NCI-H748 (cell line): ENCODE measurements at regions not wholly inside any gene's neighbourhood (a gene's known extent, or its start where the extent isn't known, plus 50 kb on each side); places are given as distances from the start of the nearest gene placed in this dataset.

Experiments used
- DNase-seq: peaks from one replicate; lab custom pipeline; 2025; ENCODE audit not compliant: unreplicated experiment; lab: John Stamatoyannopoulos, UW

DNA sequence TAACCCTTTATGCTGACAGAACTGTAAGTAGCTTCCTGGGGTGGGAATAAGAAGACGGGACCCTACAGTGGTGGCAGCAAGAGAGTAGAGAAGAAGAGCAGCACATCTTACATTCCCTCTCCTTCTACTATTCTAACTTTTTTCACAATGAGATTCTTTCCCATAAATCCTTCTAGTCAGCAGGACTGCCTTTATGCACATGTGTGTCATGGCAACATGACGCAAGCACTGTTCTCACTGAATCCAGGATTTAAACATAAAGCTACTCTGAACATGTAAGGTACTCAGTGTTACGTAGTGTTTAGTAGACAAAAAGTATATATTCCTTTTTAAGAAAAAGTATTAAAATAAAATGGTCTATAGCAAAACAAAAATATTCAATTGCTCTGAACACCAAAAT is 309.7 kb upstream of the LYPLAL1 start:
- no peak for DNase-seq

DNA sequence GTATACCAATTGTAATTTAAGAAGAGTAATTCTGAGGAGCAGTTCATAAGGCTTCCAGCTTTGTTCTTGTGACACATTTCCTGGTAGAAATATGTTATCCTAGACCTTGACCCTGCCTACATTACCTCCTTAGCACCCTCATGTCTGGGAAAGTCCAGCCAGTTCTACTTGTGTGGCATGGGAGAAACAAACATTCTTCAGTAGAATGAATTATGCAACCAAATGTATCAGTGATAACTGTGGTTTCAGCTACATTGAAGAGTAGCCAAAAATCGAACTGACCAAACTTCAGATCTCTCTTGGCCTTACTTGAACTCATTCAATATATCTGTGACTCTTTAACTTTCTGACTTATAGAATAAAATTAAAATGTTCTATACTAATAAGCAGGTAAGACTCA is 308.1 kb upstream of the LYPLAL1 start:
- DNase-seq = no peak

DNA sequence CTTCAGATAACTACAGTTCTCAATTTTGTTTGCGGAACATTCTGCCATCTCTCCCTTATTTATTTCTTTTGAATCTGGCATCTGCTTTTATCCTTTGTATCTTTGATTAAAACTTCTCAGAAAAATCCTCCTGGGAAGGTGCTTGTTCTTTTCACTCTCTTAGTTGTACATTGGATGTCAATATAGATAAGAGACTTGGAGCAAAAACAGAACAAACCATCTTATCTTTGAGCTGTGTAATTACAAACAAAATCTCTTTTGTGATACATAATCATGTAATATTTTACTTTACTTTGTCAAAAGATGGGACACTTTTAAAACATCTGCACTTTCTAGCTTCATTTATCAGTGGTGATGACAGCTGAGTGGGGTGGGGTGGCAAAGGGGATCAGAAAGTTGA is 307.2 kb upstream of the LYPLAL1 start:
- DNase-seq = no peak

DNA sequence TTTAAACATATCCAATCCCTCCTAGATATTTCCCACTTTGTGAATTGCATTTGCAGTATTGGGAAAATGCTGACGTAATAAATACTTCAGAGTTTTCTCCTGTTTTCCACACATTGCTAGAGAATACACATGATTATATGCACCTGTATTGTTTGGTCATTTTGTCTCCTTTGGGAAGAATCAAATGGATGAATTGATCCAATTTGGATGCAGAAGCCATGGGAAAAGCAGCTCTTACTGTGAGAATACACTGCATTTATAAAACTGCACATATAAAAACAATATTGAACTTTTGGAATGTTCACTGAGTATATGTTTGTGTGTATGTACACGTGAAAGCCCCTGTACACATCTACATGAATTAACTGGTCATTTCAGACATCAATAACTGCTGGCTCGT is 306.6 kb upstream of the LYPLAL1 start:
- no peak for DNase-seq

DNA sequence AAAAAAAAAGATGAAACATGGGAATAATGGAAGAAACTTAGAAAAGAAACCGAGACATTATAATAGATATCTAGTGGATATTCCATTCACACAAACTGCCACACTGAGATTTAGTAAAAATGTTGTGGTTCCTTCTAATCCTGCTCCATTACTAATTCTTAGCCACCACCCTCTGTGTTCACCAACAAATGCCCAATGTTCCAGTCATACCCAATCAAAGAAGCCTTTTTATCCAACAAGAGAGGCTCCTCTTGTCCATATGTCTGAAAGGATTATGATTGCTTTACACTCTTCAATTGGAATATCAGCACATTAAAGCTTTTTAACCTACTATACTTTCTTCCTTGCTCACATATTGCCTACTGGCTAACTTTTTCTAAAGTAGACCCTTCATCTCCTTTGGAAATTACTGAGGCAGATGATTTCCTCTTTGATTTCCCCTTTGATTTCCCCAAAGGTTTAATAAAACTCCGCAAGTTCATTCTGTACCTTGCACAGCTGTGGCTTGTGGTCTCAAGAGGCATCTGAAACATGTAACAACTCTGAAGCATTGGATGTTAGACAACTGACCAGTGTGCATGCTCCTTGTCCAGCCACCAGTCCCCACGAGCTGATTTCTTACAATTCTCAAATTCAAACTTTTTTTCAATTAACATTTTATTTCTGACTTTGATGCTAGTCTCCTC is 305.6 kb upstream of the LYPLAL1 start:
- no peak for DNase-seq

DNA sequence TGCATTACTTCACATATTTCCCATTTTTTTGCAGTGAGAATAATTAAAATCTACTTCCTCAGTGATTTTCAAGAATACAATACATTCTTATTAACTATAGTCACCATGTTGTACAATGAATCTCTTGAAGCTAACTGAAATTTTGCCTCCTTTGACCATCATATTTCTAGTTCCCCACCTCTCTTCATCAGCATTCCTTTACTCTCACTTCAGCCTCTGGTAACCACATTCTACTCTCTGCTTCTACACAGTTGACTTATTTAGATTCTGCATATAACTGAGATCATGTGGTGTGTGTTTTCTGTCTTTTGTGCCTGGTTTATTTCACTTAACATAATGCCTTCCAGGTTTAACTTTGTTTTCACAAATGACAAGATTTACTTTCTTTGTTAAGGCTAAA is 304.4 kb upstream of the LYPLAL1 start:
- no peak for DNase-seq

DNA sequence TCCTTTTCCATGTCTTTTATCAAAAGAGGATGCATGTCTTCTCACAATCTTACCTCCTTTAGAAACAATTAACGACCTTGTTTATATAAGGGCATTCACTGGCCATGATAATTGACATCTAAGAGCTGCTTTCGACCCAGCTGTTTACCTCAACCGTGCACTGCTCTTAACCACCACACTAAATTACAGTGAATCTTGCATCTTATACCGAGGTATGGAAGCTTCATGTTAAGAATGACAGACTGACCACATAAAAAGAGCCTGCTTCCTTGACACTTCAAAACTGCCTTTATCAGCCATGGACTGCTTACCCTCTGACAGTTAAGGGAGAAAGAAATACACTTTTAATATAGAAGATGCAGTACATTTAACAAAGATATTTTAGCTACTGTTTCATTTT is 301.7 kb upstream of the LYPLAL1 start:
- peak; percentile 29 for DNase-seq

DNA sequence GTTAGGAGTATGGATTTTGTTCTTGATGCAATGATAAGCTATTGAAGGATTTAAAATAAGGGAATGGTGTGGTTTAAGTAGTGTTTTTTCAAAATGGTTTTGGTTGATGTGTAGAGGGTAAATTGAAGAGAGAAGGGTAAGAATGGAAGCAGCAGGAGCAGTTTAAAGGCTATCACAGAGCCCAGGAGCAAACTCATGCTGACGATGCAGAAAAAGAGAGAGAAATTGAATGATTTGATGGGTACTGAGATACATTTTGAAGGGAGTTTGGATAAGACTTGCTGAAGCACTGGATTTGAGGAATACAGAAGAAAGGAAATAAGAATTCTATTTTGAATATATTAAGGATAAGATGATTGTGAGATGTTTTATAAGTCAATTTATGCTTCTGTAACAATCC is 300.8 kb upstream of the LYPLAL1 start:
- no peak for DNase-seq

DNA sequence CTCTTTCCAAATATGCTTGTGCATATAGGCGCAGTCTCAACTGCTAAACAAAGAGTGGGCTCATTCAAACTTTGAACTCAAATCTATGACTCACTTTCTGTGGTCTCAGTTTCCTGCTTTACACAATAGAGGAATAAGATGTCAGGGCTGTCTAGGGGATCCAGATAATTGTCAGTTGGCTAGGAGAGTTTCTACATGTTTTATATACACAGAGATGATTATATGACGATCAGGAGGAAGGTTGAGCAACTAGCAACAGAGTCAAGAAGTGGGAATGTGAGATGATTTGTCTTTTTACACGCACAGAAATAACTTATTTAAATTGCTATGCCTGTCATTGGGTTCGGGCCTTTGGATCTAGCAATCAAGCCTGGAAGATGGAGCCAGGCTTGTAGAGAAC is 299.4 kb upstream of the LYPLAL1 start:
- no peak for DNase-seq

DNA sequence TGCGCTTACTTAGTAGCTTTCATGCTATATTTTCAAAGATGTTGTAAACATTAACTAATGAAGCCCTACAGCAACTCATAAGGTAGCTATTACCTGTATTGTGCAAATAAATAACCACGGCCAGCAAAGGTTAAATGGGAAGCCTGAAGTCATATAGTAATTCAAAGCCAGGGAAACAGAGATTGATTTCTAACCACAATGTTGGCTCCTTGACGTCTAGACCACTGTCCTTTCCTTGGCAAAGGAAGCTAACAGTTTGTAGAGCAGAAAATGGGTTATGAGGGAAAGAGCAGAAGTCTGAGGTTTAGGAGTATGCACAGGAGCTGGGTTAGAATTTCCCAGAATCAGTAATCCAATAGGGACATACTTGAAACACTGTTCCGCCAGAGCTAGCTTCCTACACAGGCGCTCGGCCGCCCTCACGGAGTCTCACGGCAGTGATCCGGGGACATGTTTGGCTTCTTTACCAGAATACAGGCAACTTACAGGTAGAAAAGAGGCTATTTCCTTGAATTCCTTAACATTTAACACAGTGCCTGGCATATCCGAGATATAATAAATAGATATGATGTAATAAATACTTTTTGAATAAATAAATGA is 298.8 kb upstream of the LYPLAL1 start:
- DNase-seq = no peak

DNA sequence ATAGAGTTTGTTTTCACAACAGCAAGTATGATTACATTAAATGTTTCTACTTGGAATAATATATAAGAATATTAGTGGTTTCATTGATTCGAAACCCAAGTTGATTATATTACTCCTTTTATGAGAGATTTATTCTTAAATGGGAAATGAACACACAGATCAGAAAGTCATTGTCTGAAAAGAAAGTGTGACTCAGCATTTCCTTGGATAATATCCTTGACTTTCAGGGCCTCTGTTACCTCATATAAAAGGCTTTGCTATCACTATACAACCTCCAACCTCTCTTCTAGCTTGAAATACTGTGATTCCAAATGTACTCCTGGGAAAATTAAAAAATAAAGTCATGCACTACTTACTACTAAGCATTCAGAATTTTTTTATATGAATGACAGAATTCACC is 295.3 kb upstream of the LYPLAL1 start:
- no peak for DNase-seq

DNA sequence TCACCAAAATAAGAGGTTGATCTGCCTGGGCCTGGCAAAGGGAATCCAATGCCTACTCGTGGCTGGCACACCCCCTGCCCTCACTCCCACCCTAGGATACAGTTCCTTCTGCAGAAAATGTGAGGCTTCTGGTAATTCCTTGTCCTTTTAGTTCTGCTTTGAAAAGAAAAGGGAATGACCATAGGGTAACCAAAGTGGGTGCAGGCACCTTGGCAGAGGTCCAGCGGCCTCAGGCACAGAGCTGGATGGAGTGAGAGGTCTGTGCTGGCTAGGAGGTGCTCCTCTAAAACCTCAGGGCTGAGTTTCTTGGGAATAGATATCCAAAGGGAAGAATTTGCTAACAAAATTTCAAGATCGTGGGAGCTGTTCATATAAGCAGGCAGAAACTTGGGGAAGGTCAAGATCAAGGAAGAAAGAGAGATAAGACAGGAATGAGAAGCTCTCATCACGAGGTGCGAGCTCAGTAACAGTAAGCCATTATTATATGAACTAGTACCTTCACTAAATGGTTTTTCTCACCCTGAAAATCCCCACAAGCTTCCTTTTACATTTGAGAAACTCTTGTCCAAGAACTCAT is 293.1 kb upstream of the LYPLAL1 start:
- DNase-seq = no peak

DNA sequence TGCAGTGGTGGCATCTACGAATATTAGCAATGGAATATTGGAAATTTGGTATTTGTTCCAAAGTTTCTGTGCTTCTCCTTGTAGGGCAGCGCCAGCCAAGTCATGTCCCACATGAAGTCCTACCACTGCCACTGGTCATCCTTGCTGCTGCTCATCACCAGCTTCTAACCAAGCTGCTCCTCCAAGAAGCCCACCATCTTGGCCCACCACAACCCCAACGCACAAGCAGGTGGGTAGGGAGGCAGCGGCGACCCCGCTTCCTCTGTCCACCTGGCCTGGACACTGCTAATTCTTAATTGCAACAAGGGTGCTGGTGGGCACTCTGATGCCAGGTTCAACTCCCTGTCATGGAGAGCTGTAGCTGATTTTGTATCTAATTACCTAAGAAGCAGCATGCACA is 291.2 kb upstream of the LYPLAL1 start:
- DNase-seq = no peak

DNA sequence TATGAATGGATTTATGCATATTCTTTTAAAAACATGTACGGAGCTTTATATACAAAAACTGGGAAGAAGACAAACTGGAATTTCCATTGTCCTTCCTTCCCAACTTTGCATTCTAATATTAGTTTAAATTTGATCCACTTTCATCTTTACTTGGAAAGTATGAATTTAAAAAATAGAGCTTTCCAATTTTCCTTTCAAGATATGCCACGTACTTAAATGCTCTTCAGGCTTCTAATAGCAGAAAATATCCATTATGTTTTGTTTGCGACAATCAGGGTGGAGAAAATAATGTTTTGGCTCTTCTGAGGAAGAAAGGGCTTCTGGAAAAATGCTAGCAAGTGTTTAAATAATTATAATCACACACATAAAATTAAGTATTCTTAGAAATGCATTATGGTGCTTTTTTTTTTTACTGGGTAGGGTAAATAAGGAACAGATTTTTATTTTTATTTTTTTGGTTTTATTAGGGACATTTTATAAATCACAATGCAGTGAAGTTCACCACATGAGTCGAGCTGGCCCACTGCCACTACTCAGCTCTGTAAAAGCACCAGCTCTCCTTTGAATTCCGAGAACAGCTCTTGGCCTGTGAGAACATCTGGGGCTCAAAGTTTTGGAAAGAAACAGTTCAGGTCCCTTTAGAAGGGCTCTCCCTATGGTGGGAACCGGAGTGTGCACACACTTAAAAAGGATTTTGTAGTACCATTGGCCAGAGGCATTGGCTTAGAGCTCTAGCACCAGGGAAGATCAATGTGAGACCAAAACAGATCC is 287.4 kb upstream of the LYPLAL1 start:
- no peak for DNase-seq

DNA sequence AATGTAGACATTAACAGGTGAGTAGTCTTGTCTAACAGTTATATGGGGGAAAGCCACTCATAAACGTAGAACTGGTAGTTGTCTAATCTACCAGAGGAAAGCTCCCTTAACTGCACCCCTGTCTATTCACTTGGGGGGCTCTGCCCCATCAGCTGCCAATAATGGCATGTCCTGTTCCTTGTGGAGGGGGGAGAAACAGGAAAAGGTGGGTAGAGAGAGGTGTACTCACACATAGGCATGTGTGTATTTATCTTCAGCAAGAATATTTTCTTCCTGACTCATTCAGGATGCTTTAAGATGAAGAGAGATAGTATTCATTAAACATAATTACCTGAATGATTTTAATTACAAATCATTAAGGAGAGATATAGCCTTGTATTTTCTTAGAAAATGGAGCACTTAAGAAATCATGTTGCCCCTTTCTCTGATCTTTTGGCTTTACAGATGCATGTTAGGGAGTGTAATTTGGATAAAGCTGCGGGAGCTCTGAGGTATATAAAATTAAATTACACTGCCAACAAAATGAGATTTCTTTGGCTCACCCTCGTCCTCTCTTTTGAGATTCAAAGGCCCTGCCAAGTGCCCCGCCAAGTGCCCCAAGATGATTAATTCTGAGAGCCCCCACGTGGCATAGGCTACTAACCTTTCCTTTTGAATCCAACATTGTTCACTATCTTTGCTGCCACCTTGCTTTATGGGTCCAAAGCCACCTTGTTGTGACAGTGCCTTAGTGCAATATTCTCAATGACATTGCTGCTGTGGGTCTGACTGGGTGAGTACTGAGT is 286.3 kb upstream of the LYPLAL1 start:
- no peak for DNase-seq

DNA sequence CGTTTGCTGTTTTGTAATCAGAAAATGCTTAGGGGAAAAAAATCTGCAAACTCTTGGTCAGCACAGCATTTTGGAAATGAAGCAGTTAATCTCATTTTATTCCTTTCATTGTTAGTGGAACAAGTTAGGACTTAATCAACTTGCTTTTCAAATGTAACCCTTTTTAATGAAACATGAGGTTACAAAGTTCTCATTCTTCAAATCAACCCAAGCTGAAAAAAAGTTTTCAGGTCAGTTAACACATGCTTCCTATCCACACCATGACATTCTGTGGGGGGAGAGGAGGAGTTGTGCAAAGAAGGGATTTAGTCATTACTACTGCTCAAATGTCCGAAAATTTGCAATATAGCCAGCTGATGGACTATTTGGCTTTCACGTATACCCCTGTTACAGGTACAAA is 283.2 kb upstream of the LYPLAL1 start:
- no peak for DNase-seq

DNA sequence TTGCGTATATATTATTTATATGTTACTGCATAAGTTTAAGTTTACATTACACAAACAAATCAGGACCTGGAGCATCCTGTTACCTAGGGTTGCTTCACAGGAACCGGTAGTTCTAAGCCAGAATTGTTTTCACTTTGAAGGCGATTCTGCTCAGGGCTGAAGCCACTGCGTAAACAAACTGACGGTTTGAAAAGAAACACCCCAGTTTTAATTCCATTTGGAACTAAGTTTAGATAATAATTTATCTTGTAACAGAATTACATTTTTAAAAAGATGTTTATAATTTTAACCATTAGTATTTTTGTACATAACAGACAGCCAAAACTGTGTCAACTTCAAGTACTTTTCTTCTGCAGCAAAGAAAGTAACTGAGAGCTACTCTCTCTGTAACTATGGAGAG is 282.1 kb upstream of the LYPLAL1 start:
- no peak for DNase-seq

DNA sequence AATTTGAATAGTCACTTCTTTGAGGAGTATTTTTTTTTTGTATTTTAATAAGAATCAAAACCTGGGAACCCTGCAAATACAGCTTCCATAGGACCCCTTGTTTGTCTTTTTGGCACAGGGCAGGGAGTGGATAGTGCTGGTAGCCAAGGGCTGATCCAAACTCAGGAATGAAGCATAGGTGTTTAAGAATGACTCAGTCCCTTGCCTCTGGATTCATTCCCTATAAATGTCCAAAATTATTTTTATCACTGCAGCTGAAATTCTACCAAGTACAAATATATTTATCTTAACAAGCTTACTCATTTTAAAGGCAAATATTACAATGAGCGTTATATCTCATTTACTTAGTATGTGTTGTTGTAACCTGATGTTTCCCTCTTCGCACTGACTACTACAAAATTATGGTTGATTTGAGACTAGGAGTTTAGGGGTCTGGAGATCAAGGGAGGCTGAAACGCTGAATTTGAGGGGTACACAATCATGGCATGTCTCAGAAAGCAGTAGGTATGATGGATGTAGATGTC is 278.6 kb upstream of the LYPLAL1 start:
- DNase-seq = no peak

DNA sequence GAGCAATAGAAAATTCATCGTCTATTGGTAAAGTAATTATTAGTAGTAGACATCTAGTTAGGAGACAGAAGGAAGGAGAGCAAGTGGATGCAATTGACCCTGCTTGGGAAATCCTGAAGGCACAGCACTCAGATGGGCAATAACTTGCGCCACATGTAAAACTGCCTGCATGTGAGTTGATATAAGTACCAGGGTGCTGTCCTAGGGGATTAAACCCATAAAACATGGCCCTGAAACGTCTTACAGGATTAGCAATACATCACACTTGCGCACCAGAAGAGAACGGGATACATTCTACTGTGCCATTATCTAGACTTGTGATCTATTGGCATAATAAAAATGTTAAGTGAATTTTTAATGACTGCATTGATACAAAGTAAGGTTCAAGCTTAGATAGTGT is 277.5 kb upstream of the LYPLAL1 start:
- no peak for DNase-seq

DNA sequence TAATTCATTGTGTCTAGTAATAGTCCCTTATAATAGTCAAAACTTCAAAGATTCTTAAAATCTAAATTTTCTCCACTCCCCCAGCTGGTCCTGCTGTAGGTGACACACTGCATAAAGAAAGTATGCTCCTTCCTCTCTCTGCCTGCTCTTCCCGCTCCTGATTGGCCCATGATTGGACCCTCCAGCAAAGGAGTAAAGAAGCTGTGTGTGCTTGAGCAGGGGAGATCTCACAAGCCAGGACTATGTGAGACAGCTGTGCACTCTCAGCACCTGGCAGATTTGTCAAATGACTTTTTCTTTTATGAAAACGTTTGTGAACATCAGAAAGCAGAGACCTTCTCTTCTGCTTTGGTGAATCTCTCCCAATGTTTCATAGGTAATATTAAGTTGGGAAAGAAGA is 274.8 kb upstream of the LYPLAL1 start:
- DNase-seq = no peak

DNA sequence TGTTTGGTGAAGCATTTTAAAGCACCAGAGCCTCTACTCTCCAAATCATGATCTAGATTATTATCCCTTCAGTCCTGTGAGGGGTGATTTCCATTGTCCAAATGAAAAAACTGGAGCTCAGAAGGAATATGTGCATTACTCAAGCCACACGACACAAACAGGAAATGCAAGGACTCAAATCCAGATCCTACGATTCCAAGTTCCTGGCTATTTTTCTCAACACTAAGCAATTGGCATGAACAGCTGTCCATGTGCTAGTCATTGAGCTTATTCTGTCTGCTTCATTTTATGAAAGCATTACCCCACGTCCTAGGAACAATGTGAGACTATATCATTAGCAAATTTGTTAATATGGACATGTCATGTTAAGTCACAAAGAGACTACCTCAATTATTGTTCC is 273.1 kb upstream of the LYPLAL1 start:
- no peak for DNase-seq
